ENCODE measurements at regions not wholly inside any gene's neighbourhood (a gene's known extent, or its start where the extent isn't known, plus 50 kb on each side); places are given as distances from the start of the nearest gene placed in this dataset.

DNA sequence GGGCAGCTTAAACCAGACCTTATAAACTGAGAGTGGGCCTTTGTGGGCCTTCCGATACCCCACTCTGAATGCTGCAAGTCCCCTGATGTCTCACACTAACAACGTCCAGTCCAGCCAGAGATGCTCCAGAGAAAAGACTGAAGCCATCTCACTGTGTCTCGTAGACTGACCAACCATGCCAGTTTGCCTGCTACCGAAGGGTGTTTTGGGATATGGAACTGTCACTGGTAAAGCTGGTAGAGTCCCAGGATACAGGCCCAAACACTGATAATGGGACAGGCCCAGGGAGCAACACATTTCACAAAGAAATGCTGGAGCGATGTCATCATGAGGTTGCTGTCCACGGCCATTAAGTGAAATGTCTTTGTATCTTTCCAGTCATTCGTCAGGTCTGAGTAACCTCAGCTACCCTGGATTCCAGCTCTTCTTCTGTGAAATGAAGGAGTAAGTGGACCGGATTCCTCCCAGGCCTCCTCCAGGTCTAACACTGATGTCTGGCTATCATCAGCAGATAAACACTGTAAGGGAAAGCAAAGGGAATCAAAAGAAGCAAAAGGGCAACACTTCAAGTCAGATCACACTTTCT lies 81.6 kb downstream of the SLC5A7 start:
- TF ChIP-seq, protein P1, sequence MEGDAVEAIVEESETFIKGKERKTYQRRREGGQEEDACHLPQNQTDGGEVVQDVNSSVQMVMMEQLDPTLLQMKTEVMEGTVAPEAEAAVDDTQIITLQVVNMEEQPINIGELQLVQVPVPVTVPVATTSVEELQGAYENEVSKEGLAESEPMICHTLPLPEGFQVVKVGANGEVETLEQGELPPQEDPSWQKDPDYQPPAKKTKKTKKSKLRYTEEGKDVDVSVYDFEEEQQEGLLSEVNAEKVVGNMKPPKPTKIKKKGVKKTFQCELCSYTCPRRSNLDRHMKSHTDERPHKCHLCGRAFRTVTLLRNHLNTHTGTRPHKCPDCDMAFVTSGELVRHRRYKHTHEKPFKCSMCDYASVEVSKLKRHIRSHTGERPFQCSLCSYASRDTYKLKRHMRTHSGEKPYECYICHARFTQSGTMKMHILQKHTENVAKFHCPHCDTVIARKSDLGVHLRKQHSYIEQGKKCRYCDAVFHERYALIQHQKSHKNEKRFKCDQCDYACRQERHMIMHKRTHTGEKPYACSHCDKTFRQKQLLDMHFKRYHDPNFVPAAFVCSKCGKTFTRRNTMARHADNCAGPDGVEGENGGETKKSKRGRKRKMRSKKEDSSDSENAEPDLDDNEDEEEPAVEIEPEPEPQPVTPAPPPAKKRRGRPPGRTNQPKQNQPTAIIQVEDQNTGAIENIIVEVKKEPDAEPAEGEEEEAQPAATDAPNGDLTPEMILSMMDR (IDR thresholded peaks at IDR 0.05; ENCODE audit: unreplicated experiment) = no peak
- Mint-ChIP-seq H3K27ac (no peak overlapping the region), H3K27me3 (ENCODE audit: low read depth) (no peaks in the 10 kb centered on the region), H3K36me3 (no peaks in the 10 kb centered on the region), H3K4me1 (peaks cover 4% of the 10 kb centered on the region), H3K4me3 (no peak overlapping the region), H3K9me3 (no peaks in the 10 kb centered on the region)
- DNase-seq (ENCODE audit: low spot score in 2 of 2, unreplicated experiment in 2 of 2) = no peak

DNA sequence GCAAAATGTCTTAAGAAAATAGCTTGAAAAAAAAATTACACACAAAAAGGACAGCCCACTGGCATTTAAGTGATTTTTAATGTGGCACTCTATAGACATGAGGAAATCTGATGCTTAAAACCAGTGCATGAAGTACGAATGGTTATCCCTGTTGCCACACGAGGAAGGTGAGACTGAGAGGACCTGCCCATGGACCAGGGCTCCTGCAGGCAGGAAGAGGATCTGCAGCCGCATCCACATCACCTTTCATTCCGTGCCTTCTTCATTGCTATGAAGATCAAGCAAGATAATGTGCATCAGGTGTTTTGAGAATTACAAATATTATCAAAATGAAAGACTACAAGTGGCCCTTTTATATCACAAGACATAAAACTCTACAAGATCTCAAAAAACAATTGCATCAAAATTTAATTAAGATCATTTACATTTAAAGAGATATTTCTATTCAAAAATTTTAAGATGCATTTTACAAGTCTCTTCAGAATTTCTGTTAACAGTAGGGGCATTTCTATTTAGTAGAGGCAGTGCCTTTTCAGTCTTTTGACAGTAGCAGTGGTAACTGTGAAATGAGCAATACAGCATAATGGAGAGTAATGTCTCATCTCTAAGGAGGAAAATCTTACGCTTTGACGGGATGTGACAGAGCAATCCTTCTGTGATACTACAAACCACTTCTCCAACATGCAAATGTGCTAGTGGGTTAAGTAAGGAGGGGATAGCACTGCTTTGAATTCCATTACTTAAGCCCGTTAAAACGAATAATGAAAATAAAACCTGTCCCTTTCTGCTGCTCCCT lies 83.4 kb downstream of the SLC5A7 start:
- Mint-ChIP-seq H3K27ac (no peak overlapping the region), H3K9me3 (no peaks in the 10 kb centered on the region), H3K4me1 (peaks cover 4% of the 10 kb centered on the region), H3K36me3 (no peaks in the 10 kb centered on the region), H3K4me3 (no peak overlapping the region), H3K27me3 (ENCODE audit: low read depth) (no peaks in the 10 kb centered on the region)
- TF ChIP-seq, protein P1 (IDR thresholded peaks at IDR 0.05; ENCODE audit: unreplicated experiment) = peak; percentile 21
- DNase-seq (ENCODE audit: low spot score in 2 of 2, unreplicated experiment in 2 of 2) = no peak

DNA sequence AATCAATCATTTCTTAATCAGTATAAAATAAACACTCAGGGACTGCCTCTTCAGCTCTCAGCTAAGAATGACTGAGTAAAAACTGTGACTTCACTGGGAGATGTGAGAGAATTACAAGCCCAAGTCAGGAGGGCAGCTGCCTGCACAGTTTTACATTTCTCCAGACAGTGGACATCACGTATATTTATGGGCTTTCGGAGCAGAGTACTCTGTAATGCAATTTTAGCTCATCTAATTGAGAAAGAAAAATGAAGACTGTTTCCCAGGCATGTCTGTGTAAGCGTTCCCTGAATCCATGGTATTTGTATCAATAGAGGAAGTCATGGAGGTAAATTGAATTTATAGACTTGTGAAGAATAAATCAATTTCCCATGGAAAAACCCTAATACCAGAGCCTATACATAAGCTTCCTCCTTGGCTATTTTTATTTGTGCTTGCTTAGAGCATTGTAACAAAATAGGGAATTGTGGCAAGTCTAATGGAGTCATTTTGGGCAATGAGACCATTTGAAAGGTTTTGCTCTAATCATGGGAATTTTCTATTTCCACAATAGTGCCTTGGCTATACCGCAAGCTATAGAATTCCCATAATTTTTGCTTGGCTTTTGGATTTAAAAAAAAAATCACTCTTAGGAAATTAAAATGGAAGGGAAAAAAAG lies 87.2 kb downstream of the SLC5A7 start:
- TF ChIP-seq, protein P1 (IDR thresholded peaks at IDR 0.05; ENCODE audit: unreplicated experiment) = no peak
- Mint-ChIP-seq H3K27ac (no peak overlapping the region), H3K4me1 (no peaks in the 10 kb centered on the region), H3K4me3 (no peak overlapping the region), H3K9me3 (no peaks in the 10 kb centered on the region), H3K36me3 (no peaks in the 10 kb centered on the region), H3K27me3 (ENCODE audit: low read depth) (no peaks in the 10 kb centered on the region)
- no peak for DNase-seq (ENCODE audit: low spot score in 2 of 2, unreplicated experiment in 2 of 2)

DNA sequence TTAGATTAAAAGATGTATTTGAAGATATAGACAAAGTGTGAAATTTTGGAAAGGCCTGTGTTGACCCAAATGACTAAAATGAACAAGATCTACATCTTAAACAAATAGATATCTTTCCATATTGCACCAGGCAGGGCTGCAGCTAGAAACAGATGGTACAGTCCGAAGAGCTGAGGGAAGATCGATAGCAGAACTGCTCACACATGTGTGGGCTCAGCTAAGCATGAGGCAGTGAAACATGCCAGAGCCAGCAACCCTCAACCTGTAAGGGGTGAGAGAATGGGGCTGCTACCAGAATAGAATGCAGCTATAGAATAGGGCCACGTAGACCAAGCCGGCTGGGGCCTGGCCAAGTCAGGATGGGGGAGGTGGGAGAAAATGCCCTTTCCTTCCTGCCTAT lies 87.8 kb downstream of the SLC5A7 start:
- no peaks in the 10 kb centered on the region for H3K4me1 Mint-ChIP-seq
- no peak overlapping the region for H3K4me3 Mint-ChIP-seq
- no peak overlapping the region for H3K27ac Mint-ChIP-seq
- no peak for DNase-seq (ENCODE audit: low spot score in 2 of 2, unreplicated experiment in 2 of 2)
- H3K9me3 Mint-ChIP-seq = no peaks in the 10 kb centered on the region
- H3K27me3 Mint-ChIP-seq (ENCODE audit: low read depth) = no peaks in the 10 kb centered on the region
- TF ChIP-seq, protein P1 (IDR thresholded peaks at IDR 0.05; ENCODE audit: unreplicated experiment) = no peak
- no peaks in the 10 kb centered on the region for H3K36me3 Mint-ChIP-seq

DNA sequence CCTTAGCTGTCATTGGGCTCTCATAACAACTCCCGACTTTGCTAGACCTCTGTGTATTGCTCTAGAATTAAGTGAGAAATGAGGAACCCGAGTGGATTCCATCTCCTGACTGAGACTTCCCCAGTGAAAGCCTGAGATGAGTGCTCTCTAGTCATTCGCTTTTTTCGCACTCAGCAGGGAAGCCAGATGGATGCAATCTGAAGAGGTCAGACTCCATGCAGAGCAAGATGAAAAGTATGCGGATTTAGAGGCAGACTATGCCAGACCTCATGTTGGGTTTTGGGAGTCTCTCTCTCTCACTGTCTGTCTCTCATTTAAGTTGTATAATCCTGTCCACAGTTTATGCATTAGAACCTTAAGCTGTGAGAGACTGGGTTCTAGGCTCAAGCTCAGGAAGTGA lies 88.6 kb downstream of the SLC5A7 start:
- H3K36me3 Mint-ChIP-seq = no peaks in the 10 kb centered on the region
- no peaks in the 10 kb centered on the region for H3K4me1 Mint-ChIP-seq
- H3K9me3 Mint-ChIP-seq = no peaks in the 10 kb centered on the region
- no peak overlapping the region for H3K4me3 Mint-ChIP-seq
- no peak overlapping the region for H3K27ac Mint-ChIP-seq
- H3K27me3 Mint-ChIP-seq (ENCODE audit: low read depth) = no peaks in the 10 kb centered on the region
- no peak for DNase-seq (ENCODE audit: low spot score in 2 of 2, unreplicated experiment in 2 of 2)
- TF ChIP-seq, protein P1 (IDR thresholded peaks at IDR 0.05; ENCODE audit: unreplicated experiment) = no peak
